ENCODE measurements at regions not wholly inside any gene's neighbourhood (a gene's known extent, or its start where the extent isn't known, plus 50 kb on each side); places are given as distances from the start of the nearest gene placed in this dataset.
A peak's percentile ranks its signal among the peaks of the same experiment; 100 is the strongest.

GRCh38 chr2:77939801-77940200 is 417.6 kb upstream of the LRRTM4 start:
- peaks cover 28% of the 10 kb centered on the region for H3K9me3 ChIP-seq (ENCODE audit: low read length)
- no peak overlapping the region for H2AFZ ChIP-seq (ENCODE audit: low read length)
- no peaks in the 10 kb centered on the region for H4K20me1 ChIP-seq (ENCODE audit: insufficient read depth, low read depth, low read length)
- H3K27me3 ChIP-seq (ENCODE audit: low read length), result no peaks in the 10 kb centered on the region
- no peak overlapping the region for H3K27ac ChIP-seq (ENCODE audit: low read length)
- no peaks in the 10 kb centered on the region for H3K79me2 ChIP-seq (ENCODE audit: low read length)
- no peak for DNase-seq
- H3K9me2 ChIP-seq (replicated peaks; ENCODE audit: insufficient read depth, low read length), result no peaks in the 10 kb centered on the region
- H3K4me3 ChIP-seq (ENCODE audit: low read length), result no peak overlapping the region
- H3K4me2 ChIP-seq (ENCODE audit: low read depth, low read length, poor library complexity, severe bottlenecking), result no peak overlapping the region
- no peaks in the 10 kb centered on the region for H3K4me1 ChIP-seq (ENCODE audit: low read length)
- H3K36me3 ChIP-seq (ENCODE audit: insufficient read depth, low read length), result no peaks in the 10 kb centered on the region
- H3K9ac ChIP-seq (ENCODE audit: low read length), result no peak overlapping the region

GRCh38 chr2:77954931-77955330 is 432.8 kb upstream of the LRRTM4 start:
- Histone ChIP-seq H4K20me1 (ENCODE audit: insufficient read depth, low read depth, low read length) (no peaks in the 10 kb centered on the region), H3K4me1 (ENCODE audit: low read length) (no peaks in the 10 kb centered on the region), H3K9ac (ENCODE audit: low read length) (no peak overlapping the region), H3K9me3 (ENCODE audit: low read length) (peaks cover 37% of the 10 kb centered on the region), H3K79me2 (ENCODE audit: low read length) (no peaks in the 10 kb centered on the region), H3K36me3 (ENCODE audit: insufficient read depth, low read length) (no peaks in the 10 kb centered on the region), H3K4me3 (ENCODE audit: low read length) (no peak overlapping the region), H3K27ac (ENCODE audit: low read length) (no peak overlapping the region), H3K4me2 (ENCODE audit: low read depth, low read length, poor library complexity, severe bottlenecking) (no peak overlapping the region), H2AFZ (ENCODE audit: low read length) (no peak overlapping the region), H3K9me2 (replicated peaks; ENCODE audit: insufficient read depth, low read length) (peaks cover 6% of the 10 kb centered on the region; the same call in 1 of the 2 replicates), H3K27me3 (ENCODE audit: low read length) (no peaks in the 10 kb centered on the region)
- no peak for DNase-seq

GRCh38 chr2:77962943-77963342 is 440.8 kb upstream of the LRRTM4 start:
- H3K27ac ChIP-seq (ENCODE audit: low read length), result no peak overlapping the region
- H3K79me2 ChIP-seq (ENCODE audit: low read length), result no peaks in the 10 kb centered on the region
- H3K4me1 ChIP-seq (ENCODE audit: low read length), result no peaks in the 10 kb centered on the region
- H4K20me1 ChIP-seq (ENCODE audit: insufficient read depth, low read depth, low read length), result no peaks in the 10 kb centered on the region
- H3K36me3 ChIP-seq (ENCODE audit: insufficient read depth, low read length), result no peaks in the 10 kb centered on the region
- H3K9me3 ChIP-seq (ENCODE audit: low read length), result peaks cover 16% of the 10 kb centered on the region
- H3K4me2 ChIP-seq (ENCODE audit: low read depth, low read length, poor library complexity, severe bottlenecking), result no peak overlapping the region
- H3K4me3 ChIP-seq (ENCODE audit: low read length), result no peak overlapping the region
- DNase-seq, result no peak
- H3K9ac ChIP-seq (ENCODE audit: low read length), result no peak overlapping the region
- no peak overlapping the region for H2AFZ ChIP-seq (ENCODE audit: low read length)
- H3K9me2 ChIP-seq (replicated peaks; ENCODE audit: insufficient read depth, low read length), result no peaks in the 10 kb centered on the region
- H3K27me3 ChIP-seq (ENCODE audit: low read length), result no peaks in the 10 kb centered on the region

- no peaks in the 10 kb centered on the region for H3K9me2 ChIP-seq (replicated peaks; ENCODE audit: insufficient read depth, low read length)
- peak; percentile 53 for DNase-seq
- no peak overlapping the region for H3K27ac ChIP-seq (ENCODE audit: low read length)
- no peak overlapping the region for H3K9ac ChIP-seq (ENCODE audit: low read length)
- no peak overlapping the region for H3K4me3 ChIP-seq (ENCODE audit: low read length)
- no peaks in the 10 kb centered on the region for H4K20me1 ChIP-seq (ENCODE audit: insufficient read depth, low read depth, low read length)
- no peaks in the 10 kb centered on the region for H3K79me2 ChIP-seq (ENCODE audit: low read length)
- no peaks in the 10 kb centered on the region for H3K4me1 ChIP-seq (ENCODE audit: low read length)
- H2AFZ ChIP-seq (ENCODE audit: low read length), result peak overlapping the region; percentile 3; the same call in 1 of the 2 replicates
- no peaks in the 10 kb centered on the region for H3K27me3 ChIP-seq (ENCODE audit: low read length)
- H3K36me3 ChIP-seq (ENCODE audit: insufficient read depth, low read length), result no peaks in the 10 kb centered on the region
- H3K4me2 ChIP-seq (ENCODE audit: low read depth, low read length, poor library complexity, severe bottlenecking), result no peak overlapping the region
- H3K9me3 ChIP-seq (ENCODE audit: low read length), result peaks cover 34% of the 10 kb centered on the region
Measured at GRCh38 chr2:77977471-77978063, 455.4 kb upstream of the LRRTM4 start.

GRCh38 chr2:77995161-77995560 is 473.0 kb upstream of the LRRTM4 start:
- Histone ChIP-seq H3K4me3 (ENCODE audit: low read length) (no peak overlapping the region), H3K4me1 (ENCODE audit: low read length) (no peaks in the 10 kb centered on the region), H3K79me2 (ENCODE audit: low read length) (no peaks in the 10 kb centered on the region), H2AFZ (ENCODE audit: low read length) (no peak overlapping the region), H3K36me3 (ENCODE audit: insufficient read depth, low read length) (no peaks in the 10 kb centered on the region), H3K9ac (ENCODE audit: low read length) (no peak overlapping the region), H3K9me3 (ENCODE audit: low read length) (peaks cover 48% of the 10 kb centered on the region; the same call in 1 of the 2 replicates), H3K27me3 (ENCODE audit: low read length) (no peaks in the 10 kb centered on the region), H4K20me1 (ENCODE audit: insufficient read depth, low read depth, low read length) (no peaks in the 10 kb centered on the region), H3K27ac (ENCODE audit: low read length) (no peak overlapping the region), H3K9me2 (replicated peaks; ENCODE audit: insufficient read depth, low read length) (no peaks in the 10 kb centered on the region), H3K4me2 (ENCODE audit: low read depth, low read length, poor library complexity, severe bottlenecking) (no peak overlapping the region)
- DNase-seq, result no peak

- no peaks in the 10 kb centered on the region for H4K20me1 ChIP-seq (ENCODE audit: insufficient read depth, low read depth, low read length)
- DNase-seq, result no peak
- no peaks in the 10 kb centered on the region for H3K36me3 ChIP-seq (ENCODE audit: insufficient read depth, low read length)
- no peaks in the 10 kb centered on the region for H3K4me1 ChIP-seq (ENCODE audit: low read length)
- peaks cover 35% of the 10 kb centered on the region; the same call in 1 of the 2 replicates for H3K9me3 ChIP-seq (ENCODE audit: low read length)
- H3K9me2 ChIP-seq (replicated peaks; ENCODE audit: insufficient read depth, low read length), result no peaks in the 10 kb centered on the region
- no peak overlapping the region for H3K9ac ChIP-seq (ENCODE audit: low read length)
- H3K27ac ChIP-seq (ENCODE audit: low read length), result no peak overlapping the region
- no peaks in the 10 kb centered on the region for H3K27me3 ChIP-seq (ENCODE audit: low read length)
- H3K4me2 ChIP-seq (ENCODE audit: low read depth, low read length, poor library complexity, severe bottlenecking), result no peak overlapping the region
- H2AFZ ChIP-seq (ENCODE audit: low read length), result no peak overlapping the region
- H3K79me2 ChIP-seq (ENCODE audit: low read length), result no peaks in the 10 kb centered on the region
- no peak overlapping the region for H3K4me3 ChIP-seq (ENCODE audit: low read length)
Measured at GRCh38 chr2:77999376-77999775, 477.2 kb upstream of the LRRTM4 start.

GRCh38 chr2:78009289-78009688 is 487.1 kb upstream of the LRRTM4 start:
- H3K4me2 ChIP-seq (ENCODE audit: low read depth, low read length, poor library complexity, severe bottlenecking), result no peak overlapping the region
- H2AFZ ChIP-seq (ENCODE audit: low read length), result no peak overlapping the region
- H3K36me3 ChIP-seq (ENCODE audit: insufficient read depth, low read length), result no peaks in the 10 kb centered on the region
- H3K9me3 ChIP-seq (ENCODE audit: low read length), result peaks cover 28% of the 10 kb centered on the region
- no peaks in the 10 kb centered on the region for H3K79me2 ChIP-seq (ENCODE audit: low read length)
- H3K4me1 ChIP-seq (ENCODE audit: low read length), result no peaks in the 10 kb centered on the region
- H3K9me2 ChIP-seq (replicated peaks; ENCODE audit: insufficient read depth, low read length), result no peaks in the 10 kb centered on the region
- no peaks in the 10 kb centered on the region for H4K20me1 ChIP-seq (ENCODE audit: insufficient read depth, low read depth, low read length)
- no peak overlapping the region for H3K4me3 ChIP-seq (ENCODE audit: low read length)
- H3K27me3 ChIP-seq (ENCODE audit: low read length), result no peaks in the 10 kb centered on the region
- no peak for DNase-seq
- no peak overlapping the region for H3K27ac ChIP-seq (ENCODE audit: low read length)
- no peak overlapping the region for H3K9ac ChIP-seq (ENCODE audit: low read length)

GRCh38 chr2:78011251-78011650 is 489.1 kb upstream of the LRRTM4 start:
- Histone ChIP-seq H3K9me3 (ENCODE audit: low read length) (peaks cover 16% of the 10 kb centered on the region), H3K9me2 (replicated peaks; ENCODE audit: insufficient read depth, low read length) (no peaks in the 10 kb centered on the region), H3K27ac (ENCODE audit: low read length) (no peak overlapping the region), H3K27me3 (ENCODE audit: low read length) (no peaks in the 10 kb centered on the region), H3K9ac (ENCODE audit: low read length) (no peak overlapping the region), H3K4me3 (ENCODE audit: low read length) (no peak overlapping the region), H4K20me1 (ENCODE audit: insufficient read depth, low read depth, low read length) (no peaks in the 10 kb centered on the region), H3K4me2 (ENCODE audit: low read depth, low read length, poor library complexity, severe bottlenecking) (no peak overlapping the region), H3K4me1 (ENCODE audit: low read length) (no peaks in the 10 kb centered on the region), H2AFZ (ENCODE audit: low read length) (no peak overlapping the region), H3K36me3 (ENCODE audit: insufficient read depth, low read length) (no peaks in the 10 kb centered on the region), H3K79me2 (ENCODE audit: low read length) (no peaks in the 10 kb centered on the region)
- DNase-seq, result no peak
